Activated T-cell treated with anti-CD3 and anti-CD28 coated beads, Interleukin-2, amount 50 U/mL, for 24 hours (primary cell): ENCODE measurements at regions not wholly inside any gene's neighbourhood (a gene's known extent, or its start where the extent isn't known, plus 50 kb on each side); places are given as distances from the start of the nearest gene placed in this dataset.
"Not testable (repeated sequence)": the region's sequence is repeated elsewhere in the genome, so short reads cannot be mapped to it uniquely, and the experiment has no call there.

ENCODE experiments used
- DNase-seq: peaks from one replicate; pipeline ENCODE4 v3.0.0-alpha.2; 2020
- H3K27ac Mint-ChIP-seq: 2 replicates; pipeline ENCODE4 v1.8.0; 2020; ENCODE audit warnings: mild to moderate bottlenecking, mixed read lengths
- H3K27me3 Mint-ChIP-seq: 2 replicates; pipeline ENCODE4 v1.8.0; 2020; ENCODE audit warnings: mixed read lengths
- H3K36me3 Mint-ChIP-seq: 2 replicates; pipeline ENCODE4 v1.8.0; 2020; ENCODE audit warnings: low read depth, mixed read lengths
- H3K4me1 Mint-ChIP-seq: 2 replicates; pipeline ENCODE4 v1.8.0; 2020; ENCODE audit warnings: low read depth, mixed read lengths
- H3K4me3 Mint-ChIP-seq: 2 replicates; pipeline ENCODE4 v1.8.0; 2020; ENCODE audit warnings: mild to moderate bottlenecking, moderate library complexity, mixed read lengths
- H3K9me3 Mint-ChIP-seq: 2 replicates; pipeline ENCODE4 v1.8.0; 2020; ENCODE audit warnings: mixed read lengths

- no peak for DNase-seq
- Mint-ChIP-seq H3K27ac (no peak overlapping the region), H3K4me1 (peaks cover 18% of the 10 kb centered on the region), H3K4me3 (no peak overlapping the region), H3K27me3 (peaks cover 19% of the 10 kb centered on the region), H3K9me3 (no peaks in the 10 kb centered on the region), H3K36me3 (no peaks in the 10 kb centered on the region)
Measured at GRCh38 chr7:65235586-65235985, 138.1 kb upstream of the ZNF92 start.

GRCh38 chr7:65233409-65234034, 140.1 kb upstream of the ZNF92 start:
- H3K27ac Mint-ChIP-seq: no peak overlapping the region
- DNase-seq: no peak

GRCh38 chr7:65230231-65230630, 143.4 kb upstream of the ZNF92 start:
- Mint-ChIP-seq H3K9me3 (no peaks in the 10 kb centered on the region), H3K4me3 (no peak overlapping the region), H3K4me1 (peaks cover 18% of the 10 kb centered on the region), H3K27me3 (no peaks in the 10 kb centered on the region), H3K27ac (no peak overlapping the region), H3K36me3 (no peaks in the 10 kb centered on the region)
- DNase-seq: no peak

More at GRCh38 chr7:65233409-65234034, 140.1 kb upstream of the ZNF92 start:
- Mint-ChIP-seq H3K36me3 (no peaks in the 10 kb centered on the region), H3K4me3 (no peak overlapping the region), H3K4me1 (peaks cover 18% of the 10 kb centered on the region), H3K27me3 (peaks cover 6% of the 10 kb centered on the region), H3K9me3 (no peaks in the 10 kb centered on the region)

GRCh38 chr7:65225422-65226006, 148.1 kb upstream of the ZNF92 start:
- Mint-ChIP-seq H3K9me3 (no peaks in the 10 kb centered on the region), H3K36me3 (no peaks in the 10 kb centered on the region)

GRCh38 chr7:65222655-65223054, 151.0 kb upstream of the ZNF92 start:
- Mint-ChIP-seq H3K9me3 (no peaks in the 10 kb centered on the region), H3K27ac (no peak overlapping the region), H3K27me3 (peaks cover under 1% of the 10 kb centered on the region), H3K4me3 (no peak overlapping the region), H3K4me1 (peaks cover 3% of the 10 kb centered on the region), H3K36me3 (no peaks in the 10 kb centered on the region)
- no peak for DNase-seq

More at GRCh38 chr7:65225422-65226006, 148.1 kb upstream of the ZNF92 start:
- DNase-seq: no peak
- Mint-ChIP-seq H3K27ac (no peak overlapping the region), H3K4me1 (peaks cover 3% of the 10 kb centered on the region), H3K27me3 (no peaks in the 10 kb centered on the region), H3K4me3 (no peak overlapping the region)

- no peak for DNase-seq
- no peak overlapping the region for H3K4me3 Mint-ChIP-seq
- H3K36me3 Mint-ChIP-seq: no peaks in the 10 kb centered on the region
- H3K4me1 Mint-ChIP-seq: peaks cover 3% of the 10 kb centered on the region
- H3K9me3 Mint-ChIP-seq: no peaks in the 10 kb centered on the region
- H3K27ac Mint-ChIP-seq: no peak overlapping the region
- H3K27me3 Mint-ChIP-seq: peaks cover 4% of the 10 kb centered on the region
Measured at GRCh38 chr7:65221683-65222082, 152.0 kb upstream of the ZNF92 start.

- DNase-seq: no peak
- H3K36me3 Mint-ChIP-seq: no peaks in the 10 kb centered on the region
- no peaks in the 10 kb centered on the region for H3K9me3 Mint-ChIP-seq
- H3K4me1 Mint-ChIP-seq: peaks cover 4% of the 10 kb centered on the region
- H3K4me3 Mint-ChIP-seq: no peak overlapping the region
- no peak overlapping the region for H3K27ac Mint-ChIP-seq
- H3K27me3 Mint-ChIP-seq: peaks cover 4% of the 10 kb centered on the region
Measured at GRCh38 chr7:65219623-65220022, 154.0 kb upstream of the ZNF92 start.

GRCh38 chr7:65216469-65216868, 157.2 kb upstream of the ZNF92 start:
- Mint-ChIP-seq H3K4me3 (no peak overlapping the region), H3K36me3 (no peaks in the 10 kb centered on the region), H3K27me3 (peaks cover 4% of the 10 kb centered on the region), H3K4me1 (peaks cover 4% of the 10 kb centered on the region), H3K27ac (no peak overlapping the region), H3K9me3 (no peaks in the 10 kb centered on the region)
- peak; percentile 39 for DNase-seq

GRCh38 chr7:65213260-65213659, 160.4 kb upstream of the ZNF92 start:
- not testable (repeated sequence) for H3K27ac Mint-ChIP-seq, H3K36me3 Mint-ChIP-seq, H3K27me3 Mint-ChIP-seq, DNase-seq, H3K4me1 Mint-ChIP-seq, H3K9me3 Mint-ChIP-seq, H3K4me3 Mint-ChIP-seq

- not testable (repeated sequence) for H3K4me3 Mint-ChIP-seq, H3K27ac Mint-ChIP-seq, H3K27me3 Mint-ChIP-seq, H3K9me3 Mint-ChIP-seq, H3K36me3 Mint-ChIP-seq, H3K4me1 Mint-ChIP-seq, DNase-seq
Measured at GRCh38 chr7:65199221-65199620, 174.4 kb upstream of the ZNF92 start.

- H3K4me3 Mint-ChIP-seq, H3K27ac Mint-ChIP-seq: not testable (repeated sequence)
Measured at GRCh38 chr7:65193334-65194058, 180.2 kb upstream of the ZNF92 start.

GRCh38 chr7:65177041-65177440, 170.6 kb upstream of the ERV3-1 start:
- not testable (repeated sequence) for H3K4me3 Mint-ChIP-seq

More at GRCh38 chr7:65193334-65194058, 180.2 kb upstream of the ZNF92 start:
- not testable (repeated sequence) for H3K36me3 Mint-ChIP-seq, DNase-seq, H3K27me3 Mint-ChIP-seq, H3K9me3 Mint-ChIP-seq, H3K4me1 Mint-ChIP-seq

GRCh38 chr7:65150105-65150504, 143.6 kb upstream of the ERV3-1 start:
- DNase-seq, H3K9me3 Mint-ChIP-seq, H3K4me3 Mint-ChIP-seq, H3K4me1 Mint-ChIP-seq, H3K36me3 Mint-ChIP-seq, H3K27me3 Mint-ChIP-seq, H3K27ac Mint-ChIP-seq: not testable (repeated sequence)

More at GRCh38 chr7:65177041-65177440, 170.6 kb upstream of the ERV3-1 start:
- H3K4me1 Mint-ChIP-seq, H3K27me3 Mint-ChIP-seq, H3K9me3 Mint-ChIP-seq, H3K36me3 Mint-ChIP-seq, DNase-seq, H3K27ac Mint-ChIP-seq: not testable (repeated sequence)

GRCh38 chr7:65146118-65146914, 139.8 kb upstream of the ERV3-1 start:
- not testable (repeated sequence) for H3K27me3 Mint-ChIP-seq, H3K27ac Mint-ChIP-seq, DNase-seq, H3K9me3 Mint-ChIP-seq, H3K4me1 Mint-ChIP-seq, H3K36me3 Mint-ChIP-seq, H3K4me3 Mint-ChIP-seq
